ENCODE measurements at regions not wholly inside any gene's neighbourhood (a gene's known extent, or its start where the extent isn't known, plus 50 kb on each side); places are given as distances from the start of the nearest gene placed in this dataset.

DNA sequence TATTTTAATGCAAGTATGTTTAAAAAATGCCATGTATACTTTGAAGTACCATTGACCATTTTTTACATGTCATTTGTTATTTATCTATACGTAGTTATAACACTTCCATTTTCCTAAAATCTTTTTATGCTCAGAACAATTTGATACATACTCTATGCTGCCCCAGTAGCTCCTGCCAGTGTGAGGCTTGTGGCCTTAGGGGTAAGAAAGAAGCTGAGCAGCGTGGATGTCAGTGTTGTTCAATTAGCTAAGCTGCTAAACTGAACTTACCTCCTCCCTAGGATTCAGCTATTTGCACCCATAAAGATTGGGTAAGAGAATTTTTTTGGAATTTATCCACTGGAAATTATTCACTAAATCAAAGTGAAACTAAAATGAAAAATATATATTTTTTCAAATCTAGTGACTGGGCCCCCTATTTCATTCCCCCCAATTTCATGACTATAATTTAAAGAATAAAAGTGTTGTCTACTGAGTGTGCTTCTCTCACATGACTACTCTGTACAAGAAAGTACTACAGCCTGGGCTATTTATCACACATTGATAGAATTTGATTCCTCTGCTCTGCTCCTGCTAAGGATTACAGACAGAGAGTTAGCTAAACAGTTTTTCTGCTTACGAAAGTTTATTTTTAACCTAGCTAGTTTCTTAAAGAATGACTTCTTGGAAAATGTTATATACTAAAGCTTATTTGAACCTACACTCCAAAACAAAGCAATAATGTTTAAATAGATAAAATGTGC, 1030.3 kb upstream of the ADGRL4 start:
- no peak for DNase-seq (ENCODE audit: low spot score)
- H3K27ac ChIP-seq (ENCODE audit: low read depth, low read length, poor library complexity, severe bottlenecking), result no peak overlapping the region
- H2AFZ ChIP-seq (ENCODE audit: low read length), result no peak overlapping the region
- H3K4me3 ChIP-seq (ENCODE audit: low read depth, low read length, poor library complexity, severe bottlenecking), result no peak overlapping the region
- H4K20me1 ChIP-seq (ENCODE audit: insufficient read depth, low read length), result no peaks in the 10 kb centered on the region
- ChIA-PET CTCF (ENCODE audit: unreplicated experiment) (no interaction called here), POLR2A (interaction anchor here (0.5 to 1.0 kb wide), 3 partner anchors 10 to 26 kb away, joined by 3 to 4 read pairs (median 3); no protein-coding TSS in a partner anchor)
- H3K9me2 ChIP-seq (ENCODE audit: insufficient read depth, low read length), result no peaks in the 10 kb centered on the region
- H3K4me2 ChIP-seq (ENCODE audit: low read length), result no peak overlapping the region
- no TSS peak for BruUV-seq (replicated peaks)
- H3K79me2 ChIP-seq (ENCODE audit: insufficient read depth, low read depth, low read length), result no peaks in the 10 kb centered on the region
- no peaks in the 10 kb centered on the region for H3K36me3 ChIP-seq (ENCODE audit: insufficient read depth, low read length)
- no peaks in the 10 kb centered on the region for H3K9me3 ChIP-seq (ENCODE audit: low read length)
- H3K4me1 ChIP-seq (ENCODE audit: insufficient read depth, low read length, poor library complexity, severe bottlenecking), result no peaks in the 10 kb centered on the region
- intact Hi-C loops (cut with micrococcal nuclease; ENCODE audit: unreplicated experiment), result no loop called here
- TF ChIP-seq, protein P1, sequence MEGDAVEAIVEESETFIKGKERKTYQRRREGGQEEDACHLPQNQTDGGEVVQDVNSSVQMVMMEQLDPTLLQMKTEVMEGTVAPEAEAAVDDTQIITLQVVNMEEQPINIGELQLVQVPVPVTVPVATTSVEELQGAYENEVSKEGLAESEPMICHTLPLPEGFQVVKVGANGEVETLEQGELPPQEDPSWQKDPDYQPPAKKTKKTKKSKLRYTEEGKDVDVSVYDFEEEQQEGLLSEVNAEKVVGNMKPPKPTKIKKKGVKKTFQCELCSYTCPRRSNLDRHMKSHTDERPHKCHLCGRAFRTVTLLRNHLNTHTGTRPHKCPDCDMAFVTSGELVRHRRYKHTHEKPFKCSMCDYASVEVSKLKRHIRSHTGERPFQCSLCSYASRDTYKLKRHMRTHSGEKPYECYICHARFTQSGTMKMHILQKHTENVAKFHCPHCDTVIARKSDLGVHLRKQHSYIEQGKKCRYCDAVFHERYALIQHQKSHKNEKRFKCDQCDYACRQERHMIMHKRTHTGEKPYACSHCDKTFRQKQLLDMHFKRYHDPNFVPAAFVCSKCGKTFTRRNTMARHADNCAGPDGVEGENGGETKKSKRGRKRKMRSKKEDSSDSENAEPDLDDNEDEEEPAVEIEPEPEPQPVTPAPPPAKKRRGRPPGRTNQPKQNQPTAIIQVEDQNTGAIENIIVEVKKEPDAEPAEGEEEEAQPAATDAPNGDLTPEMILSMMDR (conservative IDR thresholded peaks at IDR 0.05; ENCODE audit: low read length), result no peak
- no peak for TF ChIP-seq EZH2phosphoT487 (IDR thresholded peaks at IDR 0.05; ENCODE audit: borderline replicate concordance, low read depth, low read length)

DNA sequence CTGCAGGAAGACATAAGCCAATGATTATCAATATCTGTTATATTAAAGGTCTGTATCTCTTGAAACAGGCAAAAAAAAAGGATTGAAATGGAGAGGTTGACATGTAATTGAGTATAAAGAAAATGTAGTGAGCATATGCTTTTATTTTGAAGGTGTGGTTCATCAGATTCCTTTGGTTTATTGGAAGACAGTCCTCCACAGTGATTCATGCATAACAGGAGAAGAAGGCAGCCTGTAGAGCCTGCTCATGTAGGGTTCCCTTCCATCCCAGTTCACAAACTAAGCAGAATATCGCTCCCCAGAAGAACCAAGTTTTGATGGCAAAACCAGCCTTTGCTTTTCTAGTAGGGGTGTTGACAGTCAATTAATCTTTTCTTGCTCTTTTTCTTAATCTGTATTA, 1016.8 kb upstream of the ADGRL4 start:
- H3K9me3 ChIP-seq (ENCODE audit: low read length), result no peaks in the 10 kb centered on the region
- H2AFZ ChIP-seq (ENCODE audit: low read length), result no peak overlapping the region
- no peak overlapping the region for H3K4me3 ChIP-seq (ENCODE audit: low read depth, low read length, poor library complexity, severe bottlenecking)
- DNase-seq (ENCODE audit: low spot score), result no peak
- CTCF ChIA-PET (ENCODE audit: unreplicated experiment), result no interaction called here
- no peak for TF ChIP-seq EZH2phosphoT487 (IDR thresholded peaks at IDR 0.05; ENCODE audit: borderline replicate concordance, low read depth, low read length)
- TF ChIP-seq, protein P1 (conservative IDR thresholded peaks at IDR 0.05; ENCODE audit: low read length), result no peak
- no peak overlapping the region for H3K27ac ChIP-seq (ENCODE audit: low read depth, low read length, poor library complexity, severe bottlenecking)
- H3K4me2 ChIP-seq (ENCODE audit: low read length), result no peak overlapping the region
- no peaks in the 10 kb centered on the region for H4K20me1 ChIP-seq (ENCODE audit: insufficient read depth, low read length)
- POLR2A ChIA-PET, result no interaction called here
- H3K79me2 ChIP-seq (ENCODE audit: insufficient read depth, low read depth, low read length), result no peaks in the 10 kb centered on the region
- intact Hi-C loops (cut with micrococcal nuclease; ENCODE audit: unreplicated experiment), result no loop called here
- H3K4me1 ChIP-seq (ENCODE audit: insufficient read depth, low read length, poor library complexity, severe bottlenecking), result no peaks in the 10 kb centered on the region
- H3K36me3 ChIP-seq (ENCODE audit: insufficient read depth, low read length), result no peaks in the 10 kb centered on the region
- no TSS peak for BruUV-seq (replicated peaks)
- H3K9me2 ChIP-seq (ENCODE audit: insufficient read depth, low read length), result no peaks in the 10 kb centered on the region

DNA sequence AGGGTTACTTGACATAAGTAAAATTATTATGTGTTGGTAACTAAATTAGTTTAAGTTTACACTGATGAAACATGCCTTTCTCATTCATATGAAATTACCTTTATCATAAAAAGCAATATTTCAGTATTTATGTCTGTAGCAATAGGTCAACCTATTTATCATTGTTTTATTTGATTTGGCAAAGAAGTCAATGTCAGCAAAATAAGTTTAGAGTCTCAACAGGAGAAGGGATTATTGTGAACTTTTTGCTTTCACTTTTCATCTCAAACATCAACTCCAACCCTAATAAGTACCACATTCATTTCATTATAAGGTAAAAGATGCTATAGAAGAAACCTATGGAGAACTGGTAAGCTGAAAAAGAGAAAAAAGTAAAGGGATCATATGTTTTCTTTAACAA, 1015.4 kb upstream of the ADGRL4 start:
- no peak for DNase-seq (ENCODE audit: low spot score)
- H3K9me3 ChIP-seq (ENCODE audit: low read length), result no peaks in the 10 kb centered on the region
- no peak overlapping the region for H2AFZ ChIP-seq (ENCODE audit: low read length)
- no peaks in the 10 kb centered on the region for H3K9me2 ChIP-seq (ENCODE audit: insufficient read depth, low read length)
- H3K36me3 ChIP-seq (ENCODE audit: insufficient read depth, low read length), result no peaks in the 10 kb centered on the region
- TF ChIP-seq, protein P1 (conservative IDR thresholded peaks at IDR 0.05; ENCODE audit: low read length), result no peak
- no peak for TF ChIP-seq EZH2phosphoT487 (IDR thresholded peaks at IDR 0.05; ENCODE audit: borderline replicate concordance, low read depth, low read length)
- POLR2A ChIA-PET, result interaction anchor here (0.6 to 0.8 kb wide), 3 partner anchors 8 to 1368 kb away, joined by 3 to 4 read pairs (median 3); no protein-coding TSS in a partner anchor
- no peaks in the 10 kb centered on the region for H4K20me1 ChIP-seq (ENCODE audit: insufficient read depth, low read length)
- no peak overlapping the region for H3K4me3 ChIP-seq (ENCODE audit: low read depth, low read length, poor library complexity, severe bottlenecking)
- intact Hi-C loops (cut with micrococcal nuclease; ENCODE audit: unreplicated experiment), result no loop called here
- no peaks in the 10 kb centered on the region for H3K79me2 ChIP-seq (ENCODE audit: insufficient read depth, low read depth, low read length)
- BruUV-seq (replicated peaks), result no TSS peak
- H3K4me1 ChIP-seq (ENCODE audit: insufficient read depth, low read length, poor library complexity, severe bottlenecking), result no peaks in the 10 kb centered on the region
- no peak overlapping the region for H3K4me2 ChIP-seq (ENCODE audit: low read length)
- H3K27ac ChIP-seq (ENCODE audit: low read depth, low read length, poor library complexity, severe bottlenecking), result no peak overlapping the region
- CTCF ChIA-PET (ENCODE audit: unreplicated experiment), result no interaction called here
